OCI-LY3 (cell line): ENCODE measurements at regions not wholly inside any gene's neighbourhood (a gene's known extent, or its start where the extent isn't known, plus 50 kb on each side); places are given as distances from the start of the nearest gene placed in this dataset.

Source experiments
- EZH2phosphoT487 ChIP-seq: fragments of 200-600 bp; shearing (Covaris generic); IDR thresholded peaks from 2 replicates; pipeline ENCODE4 v1.6.1; 2018; ENCODE audit warnings: antibody characterized with exemption, mixed run types, low read depth
- TF ChIP-seq, protein P1 (sequence below): fragments of 200-600, 300-600 bp; sonication (generic); IDR thresholded peaks from 2 replicates; pipeline ENCODE4 v1.5.1; 2014; ENCODE audit warnings: antibody characterized with exemption, low read length, low read depth

DNA sequence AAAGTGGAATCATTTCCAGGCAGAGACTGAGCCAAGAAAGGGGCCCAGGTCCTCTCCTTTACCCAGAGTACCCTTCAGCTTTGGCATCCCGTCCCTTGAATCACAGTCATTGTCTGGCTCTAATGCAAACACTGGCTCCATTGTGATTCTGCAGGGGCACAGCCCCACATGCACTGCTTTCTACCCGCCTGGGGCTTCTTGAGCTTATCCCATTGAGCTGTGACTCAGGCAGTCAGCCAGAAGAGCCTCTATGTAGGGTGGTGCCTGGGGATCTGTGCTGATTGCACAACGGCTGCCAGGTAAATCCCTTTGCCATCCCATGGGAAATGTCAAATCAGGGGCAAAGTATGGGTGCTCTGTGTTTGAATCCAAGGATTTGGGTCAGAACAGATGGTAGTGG, 88.9 kb downstream of the RASSF10 start:
- TF ChIP-seq, protein P1, sequence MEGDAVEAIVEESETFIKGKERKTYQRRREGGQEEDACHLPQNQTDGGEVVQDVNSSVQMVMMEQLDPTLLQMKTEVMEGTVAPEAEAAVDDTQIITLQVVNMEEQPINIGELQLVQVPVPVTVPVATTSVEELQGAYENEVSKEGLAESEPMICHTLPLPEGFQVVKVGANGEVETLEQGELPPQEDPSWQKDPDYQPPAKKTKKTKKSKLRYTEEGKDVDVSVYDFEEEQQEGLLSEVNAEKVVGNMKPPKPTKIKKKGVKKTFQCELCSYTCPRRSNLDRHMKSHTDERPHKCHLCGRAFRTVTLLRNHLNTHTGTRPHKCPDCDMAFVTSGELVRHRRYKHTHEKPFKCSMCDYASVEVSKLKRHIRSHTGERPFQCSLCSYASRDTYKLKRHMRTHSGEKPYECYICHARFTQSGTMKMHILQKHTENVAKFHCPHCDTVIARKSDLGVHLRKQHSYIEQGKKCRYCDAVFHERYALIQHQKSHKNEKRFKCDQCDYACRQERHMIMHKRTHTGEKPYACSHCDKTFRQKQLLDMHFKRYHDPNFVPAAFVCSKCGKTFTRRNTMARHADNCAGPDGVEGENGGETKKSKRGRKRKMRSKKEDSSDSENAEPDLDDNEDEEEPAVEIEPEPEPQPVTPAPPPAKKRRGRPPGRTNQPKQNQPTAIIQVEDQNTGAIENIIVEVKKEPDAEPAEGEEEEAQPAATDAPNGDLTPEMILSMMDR: no peak
- no peak for TF ChIP-seq EZH2phosphoT487
